Activated naive CD4-positive, alpha-beta T cell (primary cell): ENCODE measurements at regions not wholly inside any gene's neighbourhood (a gene's known extent, or its start where the extent isn't known, plus 50 kb on each side); places are given as distances from the start of the nearest gene placed in this dataset.

ENCODE experiments used
- DNase-seq, 4 experiments: peaks; one replicate each; lab custom pipeline; 2025; lab: John Stamatoyannopoulos, UW

- no peak for DNase-seq
Observed at GRCh38 chr5:27290172-27290571, 251.8 kb upstream of the CDH9 start.

DNA sequence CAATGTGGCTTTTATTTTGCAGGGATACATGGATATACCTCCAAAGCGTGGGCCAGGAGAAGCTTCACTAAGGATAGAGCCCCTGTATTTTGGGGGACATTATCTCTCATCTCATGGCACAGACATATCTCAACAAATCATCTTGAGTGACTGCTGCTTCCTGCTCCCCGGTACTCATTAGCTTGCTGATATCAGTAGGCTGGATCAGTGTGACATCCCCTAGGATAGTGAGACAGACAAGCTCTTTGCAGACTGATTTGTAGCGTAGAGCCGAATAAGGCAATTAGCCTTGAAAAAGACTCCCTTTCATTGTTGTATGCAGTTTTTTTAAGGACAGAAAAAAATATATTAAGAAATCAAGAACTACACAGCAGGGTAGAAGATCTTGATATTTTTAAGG lies 237.7 kb upstream of the CDH9 start:
- DNase-seq = no peak

DNA sequence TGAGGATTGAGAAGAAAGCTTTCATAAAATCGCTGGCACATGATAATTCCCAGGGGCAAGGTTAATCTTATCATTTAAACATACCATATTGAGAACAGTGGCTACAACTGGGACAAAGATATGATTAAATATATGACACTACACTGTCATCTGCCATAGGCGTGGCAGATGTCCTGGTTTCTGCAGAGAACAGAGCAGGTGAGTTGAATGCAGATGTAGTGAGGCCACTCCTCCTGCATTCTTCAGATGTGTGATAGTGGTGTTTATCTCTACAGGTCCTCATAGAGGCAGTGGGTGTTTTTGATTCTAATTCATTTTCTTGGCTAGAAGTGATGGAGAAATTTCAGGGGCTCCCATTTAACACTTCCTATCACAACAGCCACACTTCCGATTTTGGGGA lies 237.0 kb upstream of the CDH9 start:
- no peak for DNase-seq

DNA sequence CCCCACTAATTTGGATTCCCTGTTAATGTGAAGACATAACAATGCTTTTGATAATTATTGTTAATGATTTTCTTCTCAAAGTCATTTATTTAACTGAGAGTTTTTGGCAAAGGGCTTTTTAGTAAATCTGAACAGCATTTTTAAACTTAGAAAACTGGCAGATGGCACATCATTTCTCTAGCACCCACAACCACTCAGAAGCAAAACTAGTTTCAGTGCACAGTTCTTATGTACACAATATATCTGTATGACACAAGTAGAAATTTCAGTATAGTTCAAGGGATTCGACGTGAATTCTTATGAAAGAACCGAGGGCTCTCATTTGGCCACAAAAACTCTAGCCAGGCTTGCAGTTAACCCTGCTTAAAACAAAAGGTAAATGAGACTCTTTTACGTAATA lies 231.4 kb upstream of the CDH9 start:
- DNase-seq = no peak

DNA sequence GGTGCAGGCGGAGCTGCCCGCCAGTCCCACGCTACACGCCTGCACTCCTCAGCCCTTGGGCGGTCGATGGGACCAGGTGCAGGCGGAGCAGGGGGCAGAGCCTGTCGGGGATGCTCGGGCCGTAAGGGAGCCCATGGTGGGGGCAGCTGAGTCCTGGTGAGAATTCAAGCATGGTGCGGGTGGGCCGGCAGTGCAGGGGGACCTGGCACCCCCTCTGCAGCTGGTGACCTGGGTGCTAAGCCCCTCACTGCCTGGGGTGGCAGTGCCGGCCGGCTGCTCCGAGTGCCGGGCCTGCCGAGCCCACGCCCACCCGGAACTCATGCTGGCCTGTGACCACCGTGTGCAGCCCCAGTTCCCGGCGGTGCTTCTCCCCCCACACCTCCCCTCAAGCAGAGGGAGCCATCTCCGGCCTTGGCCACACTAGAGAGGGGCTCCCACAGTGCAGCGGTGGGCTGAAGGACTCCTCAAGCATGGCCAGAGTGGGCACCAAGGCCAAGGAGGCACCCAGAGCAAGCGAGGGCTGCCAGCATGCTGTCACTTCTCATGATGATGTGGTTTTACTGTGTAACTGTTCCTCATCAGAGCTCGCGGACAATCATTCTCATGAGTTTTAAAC lies 228.9 kb upstream of the CDH9 start:
- no peak for DNase-seq

DNA sequence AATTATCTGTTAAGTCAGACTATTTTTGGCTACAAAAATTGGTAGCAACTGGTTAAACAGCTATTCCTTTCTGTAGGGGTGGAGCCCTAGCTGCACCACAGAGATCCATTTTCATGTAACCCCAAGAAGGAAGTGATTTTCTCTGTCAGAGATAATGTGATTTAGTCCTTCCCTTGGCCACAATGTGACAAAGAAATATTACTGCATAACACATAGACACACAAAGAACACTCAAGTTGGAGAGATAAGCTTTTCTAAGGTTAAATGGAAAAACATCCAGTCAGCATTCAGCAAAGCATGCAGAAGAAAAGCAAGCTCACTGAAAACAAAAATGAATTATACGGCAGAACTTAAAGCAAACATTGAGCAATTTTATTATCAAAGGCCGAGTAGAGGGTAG lies 227.8 kb upstream of the CDH9 start:
- no peak for DNase-seq

DNA sequence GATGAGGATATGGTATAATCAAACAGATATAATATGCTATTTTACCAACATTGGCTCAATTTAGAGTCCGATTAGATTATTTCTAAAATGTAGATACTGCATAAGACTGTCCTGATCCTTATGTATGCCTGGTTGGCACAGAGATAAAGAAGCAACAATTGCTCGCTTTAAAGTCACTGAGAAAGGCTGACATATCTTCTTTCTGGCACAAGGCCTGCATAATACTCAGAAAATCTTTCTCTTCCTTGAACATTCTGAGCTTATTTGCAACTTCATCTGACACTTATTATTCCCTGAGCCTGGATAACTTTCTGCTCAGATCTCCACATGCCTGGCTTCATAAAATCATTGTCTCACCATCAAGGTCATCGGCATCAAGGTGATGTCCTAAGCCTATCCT lies 219.3 kb upstream of the CDH9 start:
- no peak for DNase-seq

DNA sequence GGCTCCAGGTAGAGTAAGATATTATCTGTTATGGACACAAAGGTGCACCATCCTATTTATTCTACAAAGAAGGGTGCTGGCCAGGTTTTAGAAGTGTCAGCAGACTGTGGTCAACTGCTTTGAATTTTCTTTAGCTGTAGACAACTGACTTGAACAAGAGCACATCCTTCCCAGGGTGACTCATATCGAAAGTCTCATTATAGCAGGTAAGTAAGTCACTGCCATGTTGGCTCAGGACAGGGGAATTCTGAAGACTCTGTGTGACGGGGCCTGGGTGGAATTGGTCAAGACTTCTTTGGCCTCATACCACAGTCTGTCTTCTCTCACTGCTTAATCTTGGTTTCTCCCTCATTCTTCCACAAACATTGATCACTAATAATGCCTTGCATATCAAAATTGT lies 214.5 kb upstream of the CDH9 start:
- DNase-seq = no peak

- DNase-seq = no peak
Observed at GRCh38 chr5:27242258-27242626, 203.9 kb upstream of the CDH9 start.

GRCh38 chr5:27241564-27242257 lies 203.3 kb upstream of the CDH9 start:
- DNase-seq = no peak

- DNase-seq = no peak
Observed at GRCh38 chr5:27240791-27241190, 202.4 kb upstream of the CDH9 start.

DNA sequence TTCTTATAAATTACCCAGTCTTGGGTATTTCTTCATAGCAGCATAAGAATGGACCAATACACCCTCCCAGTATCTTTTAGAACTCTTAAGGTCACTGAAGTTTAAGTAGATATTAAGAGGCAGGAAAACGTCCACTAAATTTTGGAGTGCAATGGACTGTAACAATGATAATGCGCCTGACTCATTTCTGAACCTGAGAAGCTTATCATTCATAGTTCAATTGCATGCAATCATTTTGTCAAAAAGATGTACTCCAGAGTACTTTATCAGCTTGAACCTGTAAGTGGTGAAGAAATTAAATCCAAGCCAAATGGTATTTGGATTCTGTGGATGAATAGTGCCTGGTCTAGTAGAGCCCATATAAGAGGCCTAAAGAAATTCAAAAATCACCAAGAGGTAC lies 196.5 kb upstream of the CDH9 start:
- DNase-seq = no peak

DNA sequence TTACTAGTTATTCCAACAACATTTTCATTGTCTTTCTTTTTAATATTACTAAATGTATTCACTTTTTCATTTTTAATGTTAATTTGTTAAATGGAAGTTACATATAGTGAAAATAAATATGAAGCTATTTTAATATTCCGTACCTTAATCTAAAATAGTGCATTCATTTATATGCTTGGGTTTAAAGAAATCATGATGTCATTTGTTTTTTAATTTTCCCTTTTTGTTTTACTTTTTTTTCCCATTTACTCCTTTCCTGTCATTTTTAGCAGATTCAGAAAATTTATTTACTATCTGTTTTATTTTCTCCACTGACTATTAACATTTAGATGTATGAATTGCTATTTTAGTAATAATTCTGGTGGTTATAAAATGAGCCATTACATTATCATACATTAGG lies 183.0 kb upstream of the CDH9 start:
- DNase-seq = no peak

GRCh38 chr5:27220752-27221151 lies 182.4 kb upstream of the CDH9 start:
- DNase-seq = no peak

GRCh38 chr5:27217977-27218376 lies 179.6 kb upstream of the CDH9 start:
- no peak for DNase-seq

DNA sequence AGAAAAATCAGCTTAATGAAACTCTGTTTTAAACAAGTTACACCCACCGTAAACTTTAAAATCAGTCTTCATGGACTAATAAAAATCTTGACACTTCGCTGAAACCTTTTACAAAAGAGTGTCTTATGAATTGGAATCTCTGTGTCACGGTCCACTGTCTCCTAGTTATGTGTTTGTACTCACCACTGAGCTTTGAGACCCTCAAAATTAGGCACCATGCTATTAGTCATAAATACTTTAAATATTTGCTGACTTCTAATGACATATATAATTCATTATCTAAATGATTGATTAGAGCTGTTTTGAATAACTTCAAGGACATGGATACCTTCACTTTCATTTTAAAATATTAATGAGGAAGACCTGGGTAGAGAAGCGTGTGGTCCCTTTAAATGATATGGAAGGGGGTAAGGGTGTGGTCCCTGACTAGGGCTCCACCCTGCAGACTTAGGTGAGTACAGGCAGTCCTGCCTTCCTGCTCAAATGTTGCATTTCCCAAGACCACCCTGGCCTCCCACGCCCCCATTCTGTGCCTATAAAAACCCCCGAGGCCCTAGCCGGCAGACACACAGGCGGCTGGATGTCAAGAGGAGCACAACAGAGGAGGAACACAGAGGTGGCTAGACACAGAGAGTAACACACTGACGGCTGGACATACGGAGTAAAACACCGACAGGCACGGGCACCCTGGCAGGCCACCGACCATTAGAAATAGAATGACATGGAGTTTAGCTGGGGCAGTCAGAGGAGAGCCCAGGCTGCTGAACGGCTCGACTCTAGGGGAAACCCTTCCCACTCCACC lies 179.0 kb upstream of the CDH9 start:
- no peak for DNase-seq

- DNase-seq = no peak
Observed at GRCh38 chr5:27216367-27216950, 178.1 kb upstream of the CDH9 start.

DNA sequence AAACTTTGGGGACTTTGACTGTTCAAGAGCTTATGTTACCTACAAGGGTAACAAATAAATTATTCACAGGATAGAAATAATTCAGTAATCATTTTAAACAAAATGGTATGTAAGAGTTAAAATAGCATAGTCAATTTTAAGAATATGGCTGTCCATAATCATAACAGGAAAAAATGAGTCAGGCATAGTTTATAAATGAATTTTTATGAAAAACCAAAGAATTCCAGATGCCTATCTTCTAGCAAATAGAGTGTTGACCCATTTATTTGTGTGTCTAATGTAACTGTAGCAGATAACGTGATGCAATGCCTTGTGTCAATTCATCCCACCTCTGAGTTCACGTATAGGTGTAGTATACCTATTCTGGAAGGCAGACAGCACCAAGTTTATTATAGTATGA lies 169.7 kb upstream of the CDH9 start:
- no peak for DNase-seq

DNA sequence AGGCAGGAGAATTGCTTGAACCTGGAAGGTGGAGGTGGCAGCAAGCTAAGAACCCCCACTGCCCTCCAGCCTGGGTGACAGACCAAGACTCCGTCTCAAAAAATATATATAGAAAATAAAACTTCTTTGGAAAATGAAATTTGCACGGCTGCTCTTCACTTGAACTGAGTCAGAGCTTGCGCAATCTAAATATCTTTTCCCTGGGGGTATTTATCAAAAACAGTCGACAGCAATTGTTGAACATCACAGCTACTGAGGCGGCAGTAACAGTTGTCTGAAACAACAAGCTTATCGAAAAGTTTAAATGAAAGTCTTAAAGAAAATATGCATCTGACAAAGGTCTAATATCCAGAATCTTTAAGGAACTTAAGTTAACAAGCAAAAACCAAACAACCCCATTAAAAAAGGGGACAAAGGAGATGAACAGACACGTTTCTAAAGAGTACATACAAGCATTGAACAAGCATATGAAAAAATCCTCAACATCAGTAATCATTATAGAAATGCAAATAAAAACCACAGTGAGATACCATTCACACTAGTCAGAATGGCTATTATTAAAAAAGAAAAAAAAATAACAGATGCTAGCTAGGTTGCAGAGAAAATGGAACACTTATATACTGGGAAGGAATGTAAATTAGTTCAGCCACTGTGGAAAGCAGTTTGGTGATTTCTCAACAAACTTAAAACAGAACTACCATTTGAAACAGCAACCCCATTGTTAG lies 153.6 kb upstream of the CDH9 start:
- DNase-seq = no peak

GRCh38 chr5:27172693-27173092 lies 134.3 kb upstream of the CDH9 start:
- no peak for DNase-seq

DNA sequence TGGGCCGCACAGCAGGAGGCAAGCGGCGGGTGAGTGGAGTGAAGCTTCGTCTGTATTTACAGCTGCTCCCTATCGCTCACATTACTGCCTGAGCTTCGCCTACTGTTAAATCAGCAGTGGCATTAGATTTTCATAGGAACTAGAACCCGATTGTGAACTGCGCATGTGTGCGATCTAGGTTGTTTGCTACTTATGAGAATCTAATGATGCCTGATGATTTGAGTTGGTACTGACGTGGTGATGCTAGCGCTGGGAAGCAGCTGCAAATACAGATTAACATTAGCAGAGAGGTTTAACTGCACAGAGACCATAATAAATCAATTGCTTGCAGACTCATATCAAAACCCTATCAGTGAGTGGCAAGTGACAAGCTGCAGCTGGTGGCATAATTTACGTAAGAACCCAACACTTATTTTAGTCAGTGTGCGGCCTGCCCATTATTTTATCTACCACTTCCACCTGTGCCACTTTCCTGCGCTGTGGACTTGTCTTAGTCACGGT lies 133.4 kb upstream of the CDH9 start:
- no peak for DNase-seq

DNA sequence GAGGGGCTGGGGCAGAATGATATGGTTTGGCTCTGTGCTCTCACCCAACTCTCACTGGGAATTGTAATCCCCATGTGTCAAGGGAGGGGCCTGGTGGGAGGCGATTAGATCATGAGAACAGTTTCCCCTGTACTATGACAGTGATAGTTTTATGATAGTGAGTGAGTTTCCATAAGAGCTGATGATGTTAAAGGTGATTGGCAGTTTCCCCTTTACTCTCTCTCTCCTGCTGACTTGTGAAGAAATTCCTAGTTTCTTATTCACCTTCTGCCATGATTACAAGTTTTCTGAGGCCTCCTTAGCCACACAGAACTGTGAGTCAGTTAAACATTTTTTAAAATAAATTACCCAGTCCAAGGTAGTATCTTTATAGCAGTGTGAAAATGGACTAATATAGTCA lies 120.4 kb upstream of the CDH9 start:
- DNase-seq = no peak
